ENCODE measurements at regions not wholly inside any gene's neighbourhood (a gene's known extent, or its start where the extent isn't known, plus 50 kb on each side); places are given as distances from the start of the nearest gene placed in this dataset.

GRCh38 chr13:85492283-85492682, 306.9 kb downstream of the SLITRK6 start:
- DNase-seq (ENCODE audit: insufficient read length, low spot score): no peak
- no peak for TF ChIP-seq POLR2A (IDR thresholded peaks at IDR 0.05; ENCODE audit: low read depth, low read length)
- no peak for FAIRE-seq

- DNase-seq (ENCODE audit: insufficient read length, low spot score) (no peak), FAIRE-seq (no peak)
- TF ChIP-seq POLR2A (IDR thresholded peaks at IDR 0.05; ENCODE audit: low read depth, low read length): no peak
Measured at GRCh38 chr13:85486663-85487062, 312.6 kb downstream of the SLITRK6 start.

- TF ChIP-seq POLR2A (IDR thresholded peaks at IDR 0.05; ENCODE audit: low read depth, low read length): no peak
- FAIRE-seq (peak; percentile 33), DNase-seq (ENCODE audit: insufficient read length, low spot score) (no peak)
Measured at GRCh38 chr13:85473144-85473543, 326.1 kb downstream of the SLITRK6 start.

GRCh38 chr13:85469320-85469719, 329.9 kb downstream of the SLITRK6 start:
- no peak for TF ChIP-seq POLR2A (IDR thresholded peaks at IDR 0.05; ENCODE audit: low read depth, low read length)
- FAIRE-seq: peak; percentile 30

GRCh38 chr13:85462792-85463425, 336.3 kb downstream of the SLITRK6 start:
- TF ChIP-seq POLR2A (IDR thresholded peaks at IDR 0.05; ENCODE audit: low read depth, low read length): no peak

More at GRCh38 chr13:85469320-85469719, 329.9 kb downstream of the SLITRK6 start:
- no peak for DNase-seq (ENCODE audit: insufficient read length, low spot score)

GRCh38 chr13:85461621-85462020, 337.6 kb downstream of the SLITRK6 start:
- DNase-seq (ENCODE audit: insufficient read length, low spot score) (no peak), FAIRE-seq (no peak)
- TF ChIP-seq POLR2A (IDR thresholded peaks at IDR 0.05; ENCODE audit: low read depth, low read length): no peak

More at GRCh38 chr13:85462792-85463425, 336.3 kb downstream of the SLITRK6 start:
- FAIRE-seq (peak; percentile 36), DNase-seq (ENCODE audit: insufficient read length, low spot score) (no peak)

GRCh38 chr13:85445534-85445933, 353.7 kb downstream of the SLITRK6 start:
- DNase-seq (ENCODE audit: insufficient read length, low spot score): no peak
- TF ChIP-seq POLR2A (IDR thresholded peaks at IDR 0.05; ENCODE audit: low read depth, low read length): no peak
- peak; percentile 48 for FAIRE-seq

GRCh38 chr13:85441975-85442374, 357.2 kb downstream of the SLITRK6 start:
- TF ChIP-seq POLR2A (IDR thresholded peaks at IDR 0.05; ENCODE audit: low read depth, low read length): no peak
- peak; percentile 43 for FAIRE-seq

GRCh38 chr13:85441364-85441763, 357.9 kb downstream of the SLITRK6 start:
- no peak for DNase-seq (ENCODE audit: insufficient read length, low spot score)

More at GRCh38 chr13:85441975-85442374, 357.2 kb downstream of the SLITRK6 start:
- no peak for DNase-seq (ENCODE audit: insufficient read length, low spot score)

GRCh38 chr13:85436029-85436428, 363.2 kb downstream of the SLITRK6 start:
- no peak for TF ChIP-seq POLR2A (IDR thresholded peaks at IDR 0.05; ENCODE audit: low read depth, low read length)
- FAIRE-seq (no peak), DNase-seq (ENCODE audit: insufficient read length, low spot score) (no peak)

More at GRCh38 chr13:85441364-85441763, 357.9 kb downstream of the SLITRK6 start:
- FAIRE-seq: peak; percentile 81
- TF ChIP-seq POLR2A (IDR thresholded peaks at IDR 0.05; ENCODE audit: low read depth, low read length): no peak

GRCh38 chr13:85434927-85435326, 364.3 kb downstream of the SLITRK6 start:
- no peak for TF ChIP-seq POLR2A (IDR thresholded peaks at IDR 0.05; ENCODE audit: low read depth, low read length)
- FAIRE-seq (no peak), DNase-seq (ENCODE audit: insufficient read length, low spot score) (no peak)

GRCh38 chr13:85432881-85433280, 366.3 kb downstream of the SLITRK6 start:
- FAIRE-seq: no peak
- DNase-seq (ENCODE audit: insufficient read length, low spot score): no peak
- no peak for TF ChIP-seq POLR2A (IDR thresholded peaks at IDR 0.05; ENCODE audit: low read depth, low read length)

GRCh38 chr13:85431720-85432119, 367.5 kb downstream of the SLITRK6 start:
- FAIRE-seq (no peak), DNase-seq (ENCODE audit: insufficient read length, low spot score) (no peak)
- TF ChIP-seq POLR2A (IDR thresholded peaks at IDR 0.05; ENCODE audit: low read depth, low read length): no peak

GRCh38 chr13:85430216-85430794, 368.9 kb downstream of the SLITRK6 start:
- no peak for TF ChIP-seq POLR2A (IDR thresholded peaks at IDR 0.05; ENCODE audit: low read depth, low read length)
- DNase-seq (ENCODE audit: insufficient read length, low spot score): no peak
- FAIRE-seq: peak; percentile 45

GRCh38 chr13:85427416-85427815, 371.8 kb downstream of the SLITRK6 start:
- FAIRE-seq: peak; percentile 30
- no peak for DNase-seq (ENCODE audit: insufficient read length, low spot score)
- TF ChIP-seq POLR2A (IDR thresholded peaks at IDR 0.05; ENCODE audit: low read depth, low read length): no peak
